HG02759 (cell line): ENCODE measurements at regions not wholly inside any gene's neighbourhood (a gene's known extent, or its start where the extent isn't known, plus 50 kb on each side); places are given as distances from the start of the nearest gene placed in this dataset.
A peak's percentile ranks its signal among the peaks of the same experiment; 100 is the strongest.
"Not testable (repeated sequence)": the region's sequence is repeated elsewhere in the genome, so short reads cannot be mapped to it uniquely, and the experiment has no call there.

Experiments
- ATAC-seq: cut with Tn5 transposase; IDR thresholded peaks from one replicate; pipeline ENCODE4 v1.9.1; 2021; ENCODE audit warnings: mild to moderate bottlenecking, moderate library complexity; ENCODE audit not compliant: unreplicated experiment

DNA sequence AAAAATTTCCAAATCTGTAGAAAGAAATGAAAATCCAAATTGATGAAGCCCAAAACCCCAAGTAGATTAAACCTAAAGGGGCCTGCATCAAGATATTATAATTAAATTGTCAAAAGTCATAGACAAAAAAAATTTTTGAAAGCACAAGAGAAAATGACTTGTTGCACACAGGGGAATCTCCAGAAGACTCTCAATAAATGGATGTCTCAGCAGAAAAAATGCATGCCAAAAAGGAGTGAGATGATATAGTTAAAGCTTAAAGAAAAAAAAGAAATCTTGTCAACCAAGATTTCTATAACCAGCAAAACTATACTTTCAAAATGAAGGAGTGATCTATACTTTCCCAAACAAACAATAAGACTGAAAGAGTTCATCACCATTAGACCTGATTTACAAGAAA is 393.2 kb upstream of the SPAG17 start:
- no peak for ATAC-seq

DNA sequence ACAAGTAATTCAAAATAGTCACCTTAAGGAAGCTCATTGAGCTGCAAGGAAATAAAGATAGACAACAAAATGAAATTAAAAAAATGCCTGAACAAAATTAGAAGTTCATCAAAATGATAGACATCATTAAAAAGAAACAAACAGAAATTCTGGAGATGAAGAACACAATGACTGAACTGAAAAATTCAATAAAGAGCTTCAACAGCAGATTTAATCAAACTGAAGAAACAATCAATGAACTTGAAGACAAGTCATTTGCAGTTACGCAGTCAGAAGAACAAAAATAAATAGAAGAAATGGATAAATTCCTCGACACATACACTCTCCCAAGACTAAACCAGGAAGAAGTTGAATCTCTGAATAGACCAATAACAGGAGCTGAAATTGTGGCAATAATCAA is 390.0 kb upstream of the SPAG17 start:
- ATAC-seq = no peak

DNA sequence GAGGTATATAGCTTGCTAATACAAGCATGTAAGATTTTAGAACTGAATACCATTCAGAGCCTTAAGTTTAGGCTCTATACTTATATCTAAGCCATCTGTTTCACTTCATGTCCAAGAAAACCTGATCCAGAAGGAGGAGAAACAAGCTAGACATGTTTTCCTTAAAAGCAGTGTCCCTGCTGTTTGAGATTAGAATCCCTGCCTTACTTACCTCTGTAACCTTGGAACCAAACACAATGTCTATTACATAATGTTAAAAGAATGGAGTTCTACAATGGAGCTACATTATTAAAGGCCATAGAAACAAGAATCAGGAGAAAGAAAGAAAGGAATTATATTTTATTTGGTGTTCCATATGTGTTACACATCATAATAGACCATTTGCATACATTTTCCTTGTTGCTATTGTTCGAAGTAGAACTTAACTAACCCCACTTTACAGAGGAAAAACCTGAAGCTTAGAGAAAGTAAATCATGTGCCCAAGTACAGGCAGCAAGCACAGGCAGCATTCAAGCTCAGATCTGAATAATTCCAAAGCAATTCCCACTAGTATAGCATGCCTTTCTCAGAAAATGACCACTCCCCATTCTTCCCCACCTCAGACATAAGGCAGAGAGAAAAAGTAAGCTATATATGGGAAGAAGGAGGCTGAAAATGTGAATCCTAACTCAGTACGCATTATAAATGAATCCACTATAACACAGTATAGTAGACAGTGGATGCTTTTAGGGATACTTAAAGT is 380.1 kb upstream of the SPAG17 start:
- ATAC-seq = no peak

DNA sequence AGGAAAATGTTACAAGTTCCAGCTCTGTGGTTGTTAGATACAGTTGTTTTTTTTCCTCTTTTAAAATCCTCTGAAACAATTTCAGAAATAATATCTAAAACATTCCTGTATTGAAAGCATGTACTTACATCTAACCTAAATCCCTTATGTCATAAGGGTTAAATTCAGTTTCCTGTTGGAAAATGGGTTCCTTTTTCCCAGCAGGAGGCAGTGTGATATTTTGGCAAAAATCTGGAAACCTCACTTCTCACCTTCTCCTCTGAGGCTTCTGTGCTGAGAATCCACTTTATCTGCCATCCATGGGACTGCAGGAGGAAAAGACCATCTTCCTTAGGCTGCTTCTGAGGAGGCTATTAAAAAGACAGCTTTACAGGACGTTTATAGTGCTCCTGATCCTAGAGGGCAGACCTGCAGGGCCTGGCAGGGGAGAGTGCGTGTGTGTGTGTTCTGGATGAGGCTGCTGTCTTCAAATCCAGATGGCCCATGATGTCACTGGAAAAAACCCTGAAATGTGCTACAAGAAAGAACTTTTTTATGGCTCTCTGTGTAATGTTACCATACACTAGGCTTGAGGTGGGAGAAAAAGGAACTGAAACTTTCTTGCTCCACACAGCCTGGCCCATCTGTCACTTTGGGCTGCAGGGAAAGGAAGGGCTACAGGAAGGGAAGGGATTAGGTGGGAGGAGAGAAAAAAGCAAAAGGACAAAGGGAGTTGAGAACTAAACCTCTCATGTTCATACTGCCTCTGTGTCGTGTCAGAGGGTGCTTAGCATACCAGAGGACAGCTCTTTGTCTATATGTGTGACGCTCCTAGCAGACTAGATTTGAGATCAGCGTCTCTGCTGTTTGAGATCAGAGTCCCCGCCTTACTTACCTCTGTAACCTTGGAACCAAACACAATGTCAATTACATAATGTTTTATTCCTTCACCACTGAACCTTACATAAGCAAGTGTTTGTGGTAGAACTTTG is 379.2 kb upstream of the SPAG17 start:
- peak; percentile 82 for ATAC-seq

DNA sequence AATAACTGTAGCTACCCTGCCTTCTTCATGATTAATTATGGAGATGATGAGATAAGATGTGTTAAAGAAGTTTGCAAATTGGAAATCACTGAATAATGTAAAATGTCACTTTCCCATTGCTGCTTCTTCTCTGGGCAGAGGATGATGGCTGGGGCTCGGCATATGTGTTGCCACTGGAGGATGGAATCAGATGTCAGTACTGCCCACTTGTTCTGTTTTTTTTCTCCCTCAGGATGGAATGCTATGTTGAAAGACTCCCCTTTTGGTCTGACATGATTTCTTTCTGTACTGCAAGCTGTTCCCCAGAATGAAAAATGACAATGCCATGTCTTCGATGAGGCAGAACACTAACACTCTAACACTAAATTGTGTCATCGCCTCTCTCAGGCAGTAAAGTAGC is 373.9 kb upstream of the SPAG17 start:
- ATAC-seq = no peak

DNA sequence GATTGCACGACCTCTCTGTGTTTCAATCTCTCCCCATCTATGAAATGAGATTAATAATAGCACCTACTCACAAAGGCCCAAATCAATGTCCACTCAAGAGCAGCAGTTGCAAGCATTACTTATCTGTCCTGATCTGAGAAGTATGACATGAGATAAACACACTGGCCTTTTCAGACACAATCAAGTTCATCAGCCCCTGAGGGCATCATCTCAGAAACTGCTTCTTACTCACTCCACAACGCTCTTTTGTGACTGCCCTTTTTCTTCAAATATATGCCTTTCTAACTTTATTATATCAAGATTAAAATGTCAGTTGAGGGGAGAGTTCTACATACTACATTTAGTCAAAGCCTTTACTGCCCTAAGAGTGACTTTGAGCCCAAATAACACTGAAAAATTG is 371.9 kb upstream of the SPAG17 start:
- ATAC-seq = no peak

DNA sequence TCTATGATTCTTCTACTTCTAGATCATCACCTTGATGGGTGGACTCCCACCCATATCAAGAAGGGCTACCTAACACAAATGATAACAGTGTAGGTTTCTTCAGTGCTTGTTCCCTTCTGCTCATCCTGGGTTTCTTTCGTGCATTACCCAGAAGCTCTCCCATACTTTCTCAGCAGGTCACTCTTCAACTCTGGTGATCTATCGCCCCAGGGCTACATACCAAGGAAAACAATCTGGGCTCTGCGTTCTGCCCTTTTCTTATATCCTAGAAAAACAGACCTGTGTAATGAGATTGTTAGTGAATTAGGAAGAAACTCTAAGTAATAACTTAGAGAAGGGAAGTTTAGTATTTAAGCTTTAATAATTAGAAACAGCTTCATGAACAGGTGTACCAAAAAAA is 370.6 kb upstream of the SPAG17 start:
- no peak for ATAC-seq

DNA sequence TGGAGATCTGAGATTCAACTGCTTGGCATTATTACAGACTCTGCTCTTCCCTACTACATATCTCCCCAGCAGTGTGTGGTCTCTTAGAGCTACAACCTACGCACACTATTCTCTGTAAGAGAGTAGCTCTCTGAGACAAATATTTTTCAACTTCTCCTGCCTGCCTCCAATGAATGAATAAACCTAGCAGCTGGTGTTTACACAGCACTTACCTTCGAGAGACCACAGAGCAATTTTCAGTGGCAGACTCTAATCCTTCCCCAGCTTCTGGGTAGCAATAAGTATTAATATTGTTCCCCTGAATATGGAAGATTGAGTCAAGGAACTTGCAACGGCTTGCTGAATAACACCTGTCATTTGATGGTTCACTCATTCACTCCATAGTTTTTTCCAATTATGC is 350.9 kb upstream of the SPAG17 start:
- ATAC-seq = no peak

DNA sequence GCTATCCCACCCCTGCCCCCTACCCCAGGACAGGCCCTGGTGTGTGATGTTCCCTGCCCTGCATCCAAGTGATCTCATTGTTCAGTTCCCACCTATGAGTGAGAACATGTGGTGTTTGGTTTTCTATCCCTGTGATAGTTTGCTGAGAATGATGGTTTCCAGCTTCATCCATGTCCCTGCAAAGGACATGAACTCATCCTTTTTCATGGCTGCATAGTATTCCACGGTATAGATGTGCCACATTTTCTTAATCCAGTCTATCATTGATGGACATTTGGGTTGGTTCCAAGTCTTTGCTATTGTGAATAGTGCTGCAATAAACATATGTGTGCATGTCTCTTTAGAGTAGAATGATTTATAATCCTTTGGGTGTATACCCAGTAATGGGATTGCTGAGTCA is 326.9 kb upstream of the SPAG17 start:
- not testable (repeated sequence) for ATAC-seq

DNA sequence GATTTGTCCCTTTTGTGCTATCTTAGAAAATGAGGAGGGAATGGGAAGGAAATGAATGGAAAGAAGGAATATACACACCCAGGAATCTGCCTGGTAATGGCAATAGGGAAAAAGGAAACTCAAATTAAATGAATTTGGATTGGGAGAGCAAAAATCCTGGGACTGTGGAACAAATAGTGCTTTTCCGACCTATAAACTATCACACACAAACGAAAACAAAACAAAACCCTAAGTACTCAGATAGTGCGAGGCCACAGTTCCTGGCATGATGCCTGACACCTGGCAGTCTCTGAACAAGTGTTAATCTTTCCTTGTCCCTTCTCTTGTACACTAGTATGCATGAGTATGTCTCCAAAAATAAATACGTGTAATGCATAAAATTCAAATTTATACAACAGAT is 319.8 kb upstream of the SPAG17 start:
- ATAC-seq = no peak

DNA sequence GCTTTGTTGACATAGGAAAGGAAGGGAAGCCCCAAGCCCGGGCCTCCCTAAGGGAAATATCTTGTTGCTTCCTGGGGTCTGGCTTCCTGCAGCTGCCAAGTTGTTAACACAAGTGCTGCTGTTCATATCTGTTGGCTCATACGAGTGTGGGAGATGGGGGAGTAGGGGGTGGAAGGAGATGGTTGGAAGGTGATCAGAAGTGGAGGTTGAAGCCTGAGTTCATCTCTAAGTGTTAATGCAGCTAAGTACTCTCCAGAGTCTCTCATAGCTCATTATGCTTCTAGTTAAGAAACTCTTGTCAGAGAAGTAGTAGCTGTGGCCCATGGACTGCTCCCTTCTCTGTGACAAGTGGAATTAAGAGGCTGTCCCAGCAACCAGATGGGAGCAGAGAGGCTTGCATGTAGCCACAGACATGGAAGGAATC is 319.2 kb upstream of the SPAG17 start:
- ATAC-seq = no peak

DNA sequence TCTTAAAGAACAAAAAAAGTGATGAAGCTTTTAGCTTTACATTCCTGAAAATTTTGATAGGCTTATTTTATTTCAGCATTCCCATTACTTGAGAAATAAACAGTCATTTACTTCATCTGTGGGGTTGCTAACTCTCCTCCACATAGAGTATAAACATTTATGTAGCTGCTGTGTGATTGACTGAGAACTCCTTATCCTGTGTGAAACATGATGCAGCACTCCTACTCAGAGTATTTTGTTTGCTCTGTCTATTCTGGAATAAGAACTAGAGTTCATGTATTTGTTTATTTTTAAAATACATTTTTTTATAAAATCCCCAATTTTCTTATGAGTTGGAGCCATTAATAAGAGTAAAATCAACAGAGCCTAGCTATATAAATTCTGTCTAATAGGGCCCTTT is 318.7 kb upstream of the SPAG17 start:
- no peak for ATAC-seq

DNA sequence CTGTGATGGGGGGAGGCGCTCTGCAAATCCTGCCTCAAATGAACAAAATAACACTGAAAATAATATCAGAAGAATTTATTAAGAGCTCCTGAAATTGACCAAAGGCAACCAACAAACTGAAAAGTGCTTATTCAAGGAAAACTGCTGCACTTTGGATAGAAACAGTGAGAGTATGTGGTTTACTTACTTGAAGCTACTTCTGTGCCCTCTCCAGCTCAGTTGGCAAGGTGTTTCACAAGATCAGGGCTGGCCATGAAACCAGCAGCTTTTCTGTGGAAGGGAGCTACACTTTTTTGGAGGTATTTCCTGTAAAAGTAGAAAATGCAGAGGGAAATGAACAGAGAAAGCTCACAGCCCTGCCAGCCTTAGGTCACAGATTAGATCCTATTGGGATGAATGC is 310.0 kb upstream of the SPAG17 start:
- no peak for ATAC-seq

DNA sequence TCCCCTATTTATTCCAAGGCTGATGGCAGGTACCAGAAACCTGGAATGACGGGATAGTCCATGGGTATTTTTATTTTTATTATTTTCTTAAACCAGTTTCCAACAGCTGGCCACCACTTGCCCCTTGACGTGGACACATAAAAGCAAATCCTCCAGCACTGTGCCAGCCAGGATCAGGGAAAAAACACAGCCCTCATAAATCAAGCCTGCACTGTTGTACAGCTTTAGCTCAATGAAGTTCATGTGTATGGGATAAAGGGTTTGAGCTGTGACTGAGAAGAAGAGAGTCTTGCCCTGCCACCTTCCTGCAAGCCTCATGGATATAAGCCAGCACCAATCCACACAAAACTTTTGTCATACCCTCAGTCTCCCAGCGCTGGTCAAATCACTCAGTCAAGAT is 303.8 kb upstream of the SPAG17 start:
- ATAC-seq = no peak

DNA sequence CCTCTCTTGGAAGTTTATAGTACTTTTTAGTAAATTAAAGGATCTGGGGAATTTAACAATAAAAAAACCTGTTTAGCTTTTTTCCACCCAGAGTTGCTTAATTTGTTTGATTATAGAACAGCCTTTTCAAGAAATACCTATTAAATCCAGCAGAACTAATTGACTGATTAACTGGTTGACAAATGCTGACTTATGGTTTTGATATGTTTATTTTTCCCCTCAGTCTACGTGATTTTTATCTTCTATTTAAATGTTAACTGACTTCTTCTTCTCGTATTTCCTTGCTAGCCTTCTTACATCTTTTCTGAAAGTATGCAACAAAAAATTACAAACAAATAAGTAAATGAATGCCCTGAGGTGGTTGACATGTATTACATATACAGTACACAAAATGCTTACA is 302.9 kb upstream of the SPAG17 start:
- ATAC-seq = no peak

DNA sequence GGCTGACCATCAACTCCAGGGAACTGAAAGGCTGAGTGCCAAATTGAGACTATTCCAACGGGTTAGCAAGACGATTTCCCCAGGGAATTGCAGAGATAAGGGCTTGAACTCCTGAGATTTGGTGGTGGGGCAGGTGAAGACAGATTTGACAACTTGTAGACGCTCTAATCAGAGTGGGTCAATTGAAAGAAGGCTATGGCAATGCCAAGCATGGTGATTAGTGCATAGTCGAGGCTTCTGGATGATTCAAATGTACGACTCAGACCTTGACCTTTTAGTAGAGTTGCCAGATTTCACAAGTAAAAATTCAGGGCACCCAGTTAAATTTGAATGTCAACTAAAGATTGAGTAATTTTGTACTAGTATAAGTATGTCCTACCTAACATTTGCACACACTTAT is 302.1 kb upstream of the SPAG17 start:
- no peak for ATAC-seq

DNA sequence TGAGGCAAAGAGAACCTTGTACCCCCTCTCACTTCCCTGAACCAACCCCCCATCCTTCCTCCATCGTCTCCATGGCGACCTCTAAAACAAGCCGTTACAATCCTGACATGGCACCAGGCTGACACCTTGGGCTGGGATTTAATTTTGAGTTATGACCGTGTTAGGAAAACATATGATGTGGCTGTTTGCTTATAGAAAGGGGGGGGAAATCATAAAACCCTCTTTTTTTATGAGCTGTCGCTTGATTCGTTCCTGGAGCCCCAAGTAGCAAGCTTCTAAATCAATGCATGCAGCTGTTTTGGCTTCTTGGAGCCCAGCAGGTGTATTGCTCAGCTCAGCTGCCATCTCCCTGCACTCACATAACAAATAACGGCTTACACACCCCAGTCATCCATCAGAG is 301.2 kb upstream of the SPAG17 start:
- no peak for ATAC-seq

DNA sequence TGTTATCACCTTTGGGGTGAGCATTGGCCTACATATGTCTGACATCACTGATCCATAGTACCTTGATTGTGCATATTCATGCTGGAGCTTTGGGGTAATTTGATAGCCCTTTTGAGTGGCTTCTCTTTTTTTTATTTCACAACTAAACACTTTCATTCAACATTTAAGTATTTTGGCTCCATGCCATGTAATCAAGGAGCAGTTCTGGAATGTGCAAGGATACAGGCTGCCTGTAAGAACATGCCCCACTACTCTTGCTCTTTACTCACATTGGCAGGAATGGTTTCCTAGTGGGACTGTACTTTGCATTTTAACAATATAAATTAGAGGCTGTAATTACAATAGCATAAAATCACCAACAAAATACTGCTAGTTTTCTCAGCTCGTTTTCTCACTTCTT is 300.7 kb upstream of the SPAG17 start:
- no peak for ATAC-seq

DNA sequence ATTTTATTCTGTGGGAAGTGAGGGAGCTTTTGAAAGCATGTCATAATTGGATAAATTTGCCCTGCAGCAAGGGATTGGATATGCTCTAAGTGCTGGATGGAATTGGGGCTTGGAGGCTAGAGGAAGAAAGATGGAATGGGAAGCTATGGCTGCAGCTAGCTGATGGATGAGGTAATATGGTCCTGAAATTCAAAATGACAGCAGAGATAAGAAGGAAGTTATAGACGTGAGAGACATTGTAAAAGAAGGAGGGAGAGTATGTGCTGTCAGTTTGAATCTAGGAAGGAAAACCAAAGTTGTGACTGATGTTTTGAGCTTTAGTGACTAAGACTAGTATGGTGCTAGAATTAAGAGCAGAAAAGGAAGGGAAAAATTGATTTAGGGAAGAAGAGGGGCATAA is 299.9 kb upstream of the SPAG17 start:
- ATAC-seq = no peak

DNA sequence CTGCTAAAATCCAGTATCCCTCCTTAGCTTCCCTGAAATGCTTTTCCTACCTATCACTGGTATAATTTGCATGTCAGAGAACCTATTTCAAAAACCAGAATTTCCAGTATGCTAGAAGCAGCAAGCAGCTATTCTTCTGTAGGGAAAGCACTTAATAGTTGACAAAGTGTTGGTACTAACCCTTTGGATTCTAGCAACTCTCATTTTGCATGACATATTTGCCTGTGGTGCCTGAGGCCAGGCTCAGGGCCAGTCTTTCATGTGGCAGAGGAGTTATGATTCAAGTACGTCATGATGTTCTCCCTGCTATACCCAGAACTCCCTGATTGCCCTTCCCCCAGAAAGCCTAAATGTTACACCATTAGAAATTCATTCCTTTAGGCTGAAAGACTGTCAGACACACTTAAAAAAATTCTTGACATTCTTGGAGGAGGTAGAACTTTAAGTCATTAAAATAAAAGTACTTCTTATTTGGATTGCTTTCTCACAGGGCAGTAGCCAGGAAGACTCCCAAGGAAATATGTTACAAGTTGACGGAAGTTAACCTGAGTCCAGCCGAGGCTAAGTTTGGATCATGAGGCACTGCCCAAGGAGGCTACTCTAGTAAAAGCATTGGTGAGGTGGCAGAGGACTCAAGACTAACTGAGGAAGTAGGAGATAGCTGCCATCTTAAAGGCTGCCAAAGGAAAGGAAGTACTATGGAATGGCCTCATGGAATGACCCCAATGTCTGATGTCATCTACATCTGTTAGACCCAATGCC is 298.4 kb upstream of the SPAG17 start:
- ATAC-seq = no peak

DNA sequence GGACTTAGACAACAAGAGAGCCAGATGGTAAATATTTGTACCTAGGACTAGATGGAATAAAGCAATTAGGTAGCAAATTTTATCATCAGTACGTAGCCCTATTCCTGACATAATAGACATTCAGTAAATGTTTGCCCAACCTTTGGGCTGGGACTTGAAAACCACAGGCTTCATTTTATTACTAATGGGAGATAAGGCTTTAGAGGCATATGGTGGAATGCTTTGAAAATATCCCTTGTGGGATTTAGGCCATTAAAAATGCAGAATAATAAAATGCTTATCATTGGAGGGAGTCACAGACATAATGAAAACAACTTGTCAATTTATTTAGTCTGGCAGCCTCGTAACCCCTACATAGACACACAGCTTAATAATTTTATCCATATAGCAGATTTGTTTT is 296.1 kb upstream of the SPAG17 start:
- ATAC-seq = no peak
